Gastrocnemius medialis (tissue), 4 donors: ENCODE measurements at regions not wholly inside any gene's neighbourhood (a gene's known extent, or its start where the extent isn't known, plus 50 kb on each side); places are given as distances from the start of the nearest gene placed in this dataset.
A peak's percentile ranks its signal among the peaks of the same experiment; 100 is the strongest.
"Not testable (repeated sequence)": the region's sequence is repeated elsewhere in the genome, so short reads cannot be mapped to it uniquely, and the experiment has no call there.

Experiments used
- ATAC-seq, 2 donors: fragments of 150-250 bp; one replicate each; pipeline ENCODE4 v1.9.1; 2016
- DNase-seq, 2 donors: peaks; one replicate each; pipeline ENCODE4 v3.0.0-alpha.2; 2019
- H3K27ac ChIP-seq, 4 donors: fragments of 200-600 bp; sonication (generic); 1 replicate in 1 of 4; 2 replicates in 3 of 4; pipeline ENCODE4 v1.5.1; 2016 to 2018; ENCODE audit warnings: mild to moderate bottlenecking in 2 of 4, moderate library complexity in 1 of 4
- H3K27me3 ChIP-seq, 3 donors: fragments of 200-600 bp; sonication (generic) in 2 of 3; 1 replicate in 1 of 3; 2 replicates in 2 of 3; pipeline versions ENCODE4 v1.5.1 to v1.6.0; 2016 to 2019; ENCODE audit warnings: mild to moderate bottlenecking in 1 of 3, moderate library complexity in 1 of 3
- H3K36me3 ChIP-seq, 2 donors: fragments of 200-600 bp; sonication (generic) in 1 of 2; one replicate each; pipeline ENCODE4 v1.5.1; 2017 to 2018
- H3K4me1 ChIP-seq, 2 donors: fragments of 200-600 bp; sonication (generic) in 1 of 2; one replicate each; pipeline ENCODE4 v1.5.1; 2016 to 2017; ENCODE audit warnings: mild to moderate bottlenecking in 2 of 2
- H3K4me3 ChIP-seq, 4 donors: fragments of 200-600 bp; sonication (generic) in 3 of 4; 1 replicate in 1 of 4; 2 replicates in 3 of 4; pipeline ENCODE4 v1.5.1; 2016 to 2019; ENCODE audit warnings: mild to moderate bottlenecking in 2 of 4
- H3K9me3 ChIP-seq, 3 donors: fragments of 200-600 bp; sonication (generic) in 2 of 3; 1 replicate in 1 of 3; 2 replicates in 2 of 3; pipeline ENCODE4 v1.5.1; 2016 to 2019
- CTCF ChIP-seq, 5 experiments: fragments of 450-650 bp in 3 of 5; fragments of 200-600 bp in 2 of 5; sonication (generic) in 2 of 5; IDR thresholded peaks in 4 of 5; conservative IDR thresholded peaks in 1 of 5; 1 replicate in 4 of 5; 2 replicates in 1 of 5; pipeline ENCODE4 v1.5.1; 2016 to 2019; ENCODE audit warnings: antibody characterized with exemption in 5 of 5, mild to moderate bottlenecking in 3 of 5, moderate library complexity in 3 of 5
- POLR2A ChIP-seq, 2 donors: fragments of 450-650 bp; IDR thresholded peaks; one replicate each; pipeline ENCODE4 v1.6.1; 2017; ENCODE audit warnings: antibody characterized with exemption in 2 of 2, mild to moderate bottlenecking in 2 of 2, moderate library complexity in 2 of 2
- in situ Hi-C, 4 donors: fragments of 200-750 bp; cut with MboI; loops; one replicate each; pipeline versions ENCODE4 v1.15.0 to v1.8.0; 2017; ENCODE audit warnings: low sequenced_read_pairs in 4 of 4
- intact Hi-C: fragments of 100-400 bp; cut with DNase I; formaldehyde crosslinking; loops from one replicate; pipeline ENCODE4 v1.15.1; 2023; ENCODE audit warnings: low total_unique reads

GRCh38 chr15:31650055-31650701, 323.5 kb downstream of the KLF13 start:
- not testable (repeated sequence) for H3K27ac ChIP-seq, H3K4me1 ChIP-seq, H3K27me3 ChIP-seq, H3K36me3 ChIP-seq, H3K9me3 ChIP-seq, H3K4me3 ChIP-seq
- peak in 2 of 5 experiments; percentile 40 to 49 for TF ChIP-seq CTCF (IDR thresholded peaks at IDR 0.05 in 4 of 5, conservative IDR thresholded peaks at IDR 0.05 in 1 of 5)
- intact Hi-C loops, result loop anchor here (10.0 kb wide), 1 partner anchor 215 kb away; no protein-coding TSS in a partner anchor
- ATAC-seq, result peak; percentile 69 to 81
- in situ Hi-C loops, result loop anchor here in 1 of 4 donors (10.0 kb wide), 1 partner anchor 215 kb away; no protein-coding TSS in a partner anchor
- DNase-seq, result peak; percentile 20 to 44

GRCh38 chr15:31656915-31657314, 330.3 kb downstream of the KLF13 start:
- ATAC-seq, H3K4me3 ChIP-seq, H3K36me3 ChIP-seq, H3K27me3 ChIP-seq, H3K27ac ChIP-seq, H3K4me1 ChIP-seq, DNase-seq, H3K9me3 ChIP-seq: not testable (repeated sequence)
- in situ Hi-C loops, result loop anchor here in 1 of 4 donors (10.0 kb wide), 1 partner anchor 208 kb away; no protein-coding TSS in a partner anchor
- intact Hi-C loops, result loop anchor here (10.0 kb wide), 1 partner anchor 208 kb away; no protein-coding TSS in a partner anchor

- TF ChIP-seq POLR2A (IDR thresholded peaks at IDR 0.05) (no peak), CTCF (IDR thresholded peaks at IDR 0.05 in 4 of 5, conservative IDR thresholded peaks at IDR 0.05 in 1 of 5) (no peak)
- Histone ChIP-seq H3K4me3 (no peak overlapping the region), H3K27me3 (no peaks in the 10 kb centered on the region), H3K36me3 (no peaks in the 10 kb centered on the region), H3K4me1 (no peaks in the 10 kb centered on the region), H3K27ac (no peak overlapping the region), H3K9me3 (no peaks in the 10 kb centered on the region)
- no peak for DNase-seq
- in situ Hi-C loops (no loop called here), intact Hi-C loops (no loop called here)
- ATAC-seq, result no peak
Measured at GRCh38 chr15:31660816-31661215, 334.2 kb downstream of the KLF13 start.

DNA sequence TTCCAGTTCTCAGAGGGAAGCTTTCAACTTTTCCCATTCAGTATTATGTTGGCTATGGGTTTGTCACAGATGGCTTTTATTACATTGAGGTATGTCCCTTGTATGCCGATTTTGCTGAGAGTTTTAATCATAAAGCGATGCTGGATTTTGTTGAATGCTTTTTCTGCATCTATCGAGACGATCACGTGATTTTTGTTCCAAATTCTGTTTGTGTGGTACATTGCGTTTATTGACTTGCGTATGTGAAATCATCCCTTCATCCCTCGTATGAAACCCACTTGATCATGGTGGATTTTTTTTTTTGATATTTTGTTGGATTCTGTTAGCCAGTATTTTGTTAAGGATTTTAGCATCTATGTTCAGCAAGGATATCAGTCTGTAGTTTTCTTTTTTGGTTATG, 339.1 kb downstream of the KLF13 start:
- H3K27ac ChIP-seq, H3K4me3 ChIP-seq, H3K36me3 ChIP-seq, H3K4me1 ChIP-seq, ATAC-seq, intact Hi-C loops, H3K9me3 ChIP-seq, H3K27me3 ChIP-seq, in situ Hi-C loops, DNase-seq: not testable (repeated sequence)

GRCh38 chr15:31669158-31669908, 342.7 kb downstream of the KLF13 start:
- H3K9me3 ChIP-seq, H3K4me1 ChIP-seq, H3K27me3 ChIP-seq, H3K36me3 ChIP-seq, H3K4me3 ChIP-seq, ATAC-seq, intact Hi-C loops, DNase-seq, in situ Hi-C loops, H3K27ac ChIP-seq: not testable (repeated sequence)

- in situ Hi-C loops, H3K4me3 ChIP-seq, H3K4me1 ChIP-seq, ATAC-seq, H3K9me3 ChIP-seq, H3K36me3 ChIP-seq, H3K27ac ChIP-seq, intact Hi-C loops, DNase-seq, H3K27me3 ChIP-seq: not testable (repeated sequence)
Measured at GRCh38 chr15:31673263-31673662, 346.6 kb downstream of the KLF13 start.

- intact Hi-C loops, H3K4me3 ChIP-seq, H3K9me3 ChIP-seq, H3K4me1 ChIP-seq, in situ Hi-C loops, H3K36me3 ChIP-seq, ATAC-seq, DNase-seq, H3K27ac ChIP-seq, H3K27me3 ChIP-seq: not testable (repeated sequence)
Measured at GRCh38 chr15:31681529-31682259, 348.6 kb upstream of the CHRNA7 start.

- DNase-seq, intact Hi-C loops, in situ Hi-C loops, ATAC-seq, H3K27ac ChIP-seq, H3K9me3 ChIP-seq, H3K4me3 ChIP-seq, H3K36me3 ChIP-seq, H3K4me1 ChIP-seq, H3K27me3 ChIP-seq: not testable (repeated sequence)
Measured at GRCh38 chr15:31687088-31687487, 343.2 kb upstream of the CHRNA7 start.

- intact Hi-C loops, H3K36me3 ChIP-seq, ATAC-seq, H3K9me3 ChIP-seq, in situ Hi-C loops, H3K4me1 ChIP-seq, H3K27ac ChIP-seq, H3K4me3 ChIP-seq, DNase-seq, H3K27me3 ChIP-seq: not testable (repeated sequence)
Measured at GRCh38 chr15:31696509-31696908, 333.8 kb upstream of the CHRNA7 start.
